ENCODE measurements at regions not wholly inside any gene's neighbourhood (a gene's known extent, or its start where the extent isn't known, plus 50 kb on each side); places are given as distances from the start of the nearest gene placed in this dataset.

DNA sequence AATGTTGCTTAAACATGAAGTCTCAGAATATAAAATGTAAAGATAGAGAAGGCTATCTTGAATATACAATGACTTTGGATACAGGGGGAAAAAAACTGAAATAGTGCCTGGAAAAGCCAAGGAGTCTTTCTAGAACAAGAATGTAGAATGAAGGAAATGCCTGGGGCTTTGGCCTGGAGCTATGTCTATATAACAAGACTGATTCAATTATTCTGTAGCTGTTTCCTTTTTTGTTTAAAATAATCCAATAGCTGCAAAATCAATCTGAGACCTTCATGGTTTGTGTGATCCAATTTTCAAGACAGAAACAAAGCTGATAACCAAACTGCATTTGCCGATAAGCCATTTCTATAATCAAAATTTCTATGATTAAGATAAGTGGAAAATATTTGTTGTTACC is 530.9 kb upstream of the NBEA start:
- CTCF ChIA-PET, result no interaction called here
- no TSS peak for BruUV-seq (replicated peaks)
- POLR2A ChIA-PET (ENCODE audit: unreplicated experiment), result interaction anchor here (0.7 kb wide), 1 partner anchor 61 kb away, joined by 5 read pairs; no protein-coding TSS in a partner anchor
- TF ChIP-seq EZH2 (IDR thresholded peaks at IDR 0.05; ENCODE audit: low read depth), result no peak
- TF ChIP-seq, protein P1, sequence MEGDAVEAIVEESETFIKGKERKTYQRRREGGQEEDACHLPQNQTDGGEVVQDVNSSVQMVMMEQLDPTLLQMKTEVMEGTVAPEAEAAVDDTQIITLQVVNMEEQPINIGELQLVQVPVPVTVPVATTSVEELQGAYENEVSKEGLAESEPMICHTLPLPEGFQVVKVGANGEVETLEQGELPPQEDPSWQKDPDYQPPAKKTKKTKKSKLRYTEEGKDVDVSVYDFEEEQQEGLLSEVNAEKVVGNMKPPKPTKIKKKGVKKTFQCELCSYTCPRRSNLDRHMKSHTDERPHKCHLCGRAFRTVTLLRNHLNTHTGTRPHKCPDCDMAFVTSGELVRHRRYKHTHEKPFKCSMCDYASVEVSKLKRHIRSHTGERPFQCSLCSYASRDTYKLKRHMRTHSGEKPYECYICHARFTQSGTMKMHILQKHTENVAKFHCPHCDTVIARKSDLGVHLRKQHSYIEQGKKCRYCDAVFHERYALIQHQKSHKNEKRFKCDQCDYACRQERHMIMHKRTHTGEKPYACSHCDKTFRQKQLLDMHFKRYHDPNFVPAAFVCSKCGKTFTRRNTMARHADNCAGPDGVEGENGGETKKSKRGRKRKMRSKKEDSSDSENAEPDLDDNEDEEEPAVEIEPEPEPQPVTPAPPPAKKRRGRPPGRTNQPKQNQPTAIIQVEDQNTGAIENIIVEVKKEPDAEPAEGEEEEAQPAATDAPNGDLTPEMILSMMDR (conservative IDR thresholded peaks at IDR 0.05), result no peak
- H3K79me2 ChIP-seq (ENCODE audit: low read depth), result no peaks in the 10 kb centered on the region
- H4K20me1 ChIP-seq (ENCODE audit: insufficient read depth), result no peaks in the 10 kb centered on the region
- H2AFZ ChIP-seq, result no peak overlapping the region
- H3K9me2 ChIP-seq (ENCODE audit: insufficient read depth), result no peaks in the 10 kb centered on the region
- no peaks in the 10 kb centered on the region for H3K36me3 ChIP-seq (ENCODE audit: low read depth)
- H3F3A ChIP-seq (ENCODE audit: insufficient read depth, low read depth), result no peaks in the 10 kb centered on the region; the same call in 1 of the 2 replicates
- DNase-seq, result no peak
- H3K27me3 ChIP-seq (ENCODE audit: insufficient read depth, low read depth), result no peaks in the 10 kb centered on the region
- H3K27ac ChIP-seq, result no peak overlapping the region
- peaks cover 16% of the 10 kb centered on the region for H3K4me1 ChIP-seq (replicated peaks; ENCODE audit: insufficient read depth)
- no peak overlapping the region for H3K4me2 ChIP-seq
- no peaks in the 10 kb centered on the region for H3K9me3 ChIP-seq (ENCODE audit: insufficient read depth, low read depth)
- no peak overlapping the region for H3K4me3 ChIP-seq
- intact Hi-C loops (cut with micrococcal nuclease; ENCODE audit: unreplicated experiment), result loop anchor here (5.0 kb wide), 1 partner anchor 51 kb away; no protein-coding TSS in a partner anchor

DNA sequence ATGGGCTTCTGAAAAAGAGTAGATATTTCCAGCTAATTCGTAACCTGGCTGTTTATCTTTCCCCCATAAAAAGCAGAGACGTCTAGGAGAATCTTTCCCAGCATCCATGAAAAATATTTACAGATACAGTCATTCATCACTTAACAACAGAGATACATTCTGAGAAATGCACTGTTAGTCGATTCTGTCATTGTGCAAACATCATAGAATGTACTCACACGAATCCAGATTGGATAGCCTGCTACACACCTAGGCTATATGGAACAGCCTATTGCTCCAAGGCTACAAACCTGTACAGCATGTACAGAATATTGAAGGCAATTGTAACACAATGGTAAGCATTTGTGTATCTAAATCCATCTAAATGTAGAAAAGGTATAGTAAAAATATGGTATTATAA is 530.2 kb upstream of the NBEA start:
- Histone ChIP-seq H3K79me2 (ENCODE audit: low read depth) (no peaks in the 10 kb centered on the region), H3K9me3 (ENCODE audit: insufficient read depth, low read depth) (no peaks in the 10 kb centered on the region), H3K27me3 (ENCODE audit: insufficient read depth, low read depth) (no peaks in the 10 kb centered on the region), H4K20me1 (ENCODE audit: insufficient read depth) (no peaks in the 10 kb centered on the region), H3K4me3 (no peak overlapping the region), H3K36me3 (ENCODE audit: low read depth) (no peaks in the 10 kb centered on the region), H3K4me1 (replicated peaks; ENCODE audit: insufficient read depth) (peaks cover 16% of the 10 kb centered on the region), H3F3A (ENCODE audit: insufficient read depth, low read depth) (no peaks in the 10 kb centered on the region; the same call in 1 of the 2 replicates), H3K9me2 (ENCODE audit: insufficient read depth) (no peaks in the 10 kb centered on the region), H3K4me2 (no peak overlapping the region), H2AFZ (no peak overlapping the region), H3K27ac (no peak overlapping the region)
- CTCF ChIA-PET, result no interaction called here
- no TSS peak for BruUV-seq (replicated peaks)
- TF ChIP-seq, protein P1 (conservative IDR thresholded peaks at IDR 0.05), result no peak
- TF ChIP-seq EZH2 (IDR thresholded peaks at IDR 0.05; ENCODE audit: low read depth), result no peak
- intact Hi-C loops (cut with micrococcal nuclease; ENCODE audit: unreplicated experiment), result loop anchor here (5.0 kb wide), 1 partner anchor 50 kb away; no protein-coding TSS in a partner anchor
- POLR2A ChIA-PET (ENCODE audit: unreplicated experiment), result no interaction called here
- no peak for DNase-seq

DNA sequence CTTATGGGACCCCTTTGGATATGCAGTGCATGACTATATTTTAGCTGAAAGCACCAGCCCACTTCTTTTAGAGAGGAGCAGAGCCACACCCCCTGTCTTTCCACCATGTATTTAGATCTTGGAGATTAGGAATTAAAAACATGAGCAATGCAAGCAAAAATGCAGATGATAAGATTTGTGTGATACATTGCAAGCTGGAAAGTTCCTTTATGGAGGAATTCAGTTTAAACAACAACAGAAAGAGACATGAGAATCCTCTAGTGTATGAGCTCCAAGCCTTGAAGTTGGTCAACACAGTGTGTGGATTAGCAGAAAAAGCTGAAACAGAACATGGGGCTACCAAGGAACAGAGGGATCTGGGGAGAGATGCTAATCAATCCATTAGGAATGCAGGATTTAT is 529.8 kb upstream of the NBEA start:
- Histone ChIP-seq H2AFZ (no peak overlapping the region), H3K36me3 (ENCODE audit: low read depth) (no peaks in the 10 kb centered on the region), H3F3A (ENCODE audit: insufficient read depth, low read depth) (no peaks in the 10 kb centered on the region; the same call in 1 of the 2 replicates), H3K9me3 (ENCODE audit: insufficient read depth, low read depth) (no peaks in the 10 kb centered on the region), H3K27me3 (ENCODE audit: insufficient read depth, low read depth) (no peaks in the 10 kb centered on the region), H4K20me1 (ENCODE audit: insufficient read depth) (no peaks in the 10 kb centered on the region), H3K27ac (no peak overlapping the region), H3K79me2 (ENCODE audit: low read depth) (no peaks in the 10 kb centered on the region), H3K4me2 (no peak overlapping the region), H3K4me3 (no peak overlapping the region), H3K9me2 (ENCODE audit: insufficient read depth) (no peaks in the 10 kb centered on the region), H3K4me1 (replicated peaks; ENCODE audit: insufficient read depth) (peaks cover 16% of the 10 kb centered on the region)
- CTCF ChIA-PET, result no interaction called here
- TF ChIP-seq, protein P1 (conservative IDR thresholded peaks at IDR 0.05), result no peak
- TF ChIP-seq EZH2 (IDR thresholded peaks at IDR 0.05; ENCODE audit: low read depth), result no peak
- intact Hi-C loops (cut with micrococcal nuclease; ENCODE audit: unreplicated experiment), result loop anchor here (5.0 kb wide), 1 partner anchor 50 kb away; no protein-coding TSS in a partner anchor
- DNase-seq, result no peak
- BruUV-seq (replicated peaks), result no TSS peak
- POLR2A ChIA-PET (ENCODE audit: unreplicated experiment), result no interaction called here
